Glutamatergic neuron (in vitro differentiated cells): ENCODE measurements at regions not wholly inside any gene's neighbourhood (a gene's known extent, or its start where the extent isn't known, plus 50 kb on each side); places are given as distances from the start of the nearest gene placed in this dataset.

Experiments used
- DNase-seq: peaks from one replicate; pipeline ENCODE4 v3.0.0; 2022
- H3K27ac Mint-ChIP-seq: one replicate; pipeline ENCODE4 v1.8.0; 2020; ENCODE audit warnings: mild to moderate bottlenecking, mixed read lengths, inconsistent platforms; ENCODE audit not compliant: unreplicated experiment
- H3K27me3 Mint-ChIP-seq: one replicate; pipeline ENCODE4 v1.8.0; 2020; ENCODE audit warnings: mild to moderate bottlenecking, moderate library complexity, mixed read lengths, inconsistent platforms; ENCODE audit not compliant: unreplicated experiment
- H3K36me3 Mint-ChIP-seq: one replicate; pipeline ENCODE4 v1.8.0; 2020; ENCODE audit warnings: mild to moderate bottlenecking, mixed read lengths, inconsistent platforms; ENCODE audit not compliant: unreplicated experiment
- H3K4me1 Mint-ChIP-seq: one replicate; pipeline ENCODE4 v1.8.0; 2020; ENCODE audit warnings: mild to moderate bottlenecking, low read depth, mixed read lengths, inconsistent platforms; ENCODE audit not compliant: unreplicated experiment
- H3K4me3 Mint-ChIP-seq: one replicate; pipeline ENCODE4 v1.8.0; 2020; ENCODE audit warnings: mild to moderate bottlenecking, mixed read lengths, inconsistent platforms; ENCODE audit not compliant: unreplicated experiment
- H3K9me3 Mint-ChIP-seq: one replicate; pipeline ENCODE4 v1.8.0; 2020; ENCODE audit warnings: mild to moderate bottlenecking, moderate library complexity, mixed read lengths, inconsistent platforms; ENCODE audit not compliant: unreplicated experiment
- CTCF ChIP-seq: fragments of 200-600 bp; sonication (generic); IDR thresholded peaks from one replicate; pipeline ENCODE4 v1.5.0; 2021; ENCODE audit not compliant: partially characterized antibody, unreplicated experiment

GRCh38 chr12:118655588-118655987, 279.2 kb downstream of the SUDS3 start:
- Mint-ChIP-seq H3K4me3 (no peak overlapping the region), H3K36me3 (no peaks in the 10 kb centered on the region), H3K4me1 (no peaks in the 10 kb centered on the region), H3K9me3 (peaks cover 1% of the 10 kb centered on the region), H3K27me3 (no peaks in the 10 kb centered on the region), H3K27ac (no peak overlapping the region)
- no peak for TF ChIP-seq CTCF
- DNase-seq = no peak

- Mint-ChIP-seq H3K4me1 (no peaks in the 10 kb centered on the region), H3K4me3 (no peak overlapping the region), H3K27ac (peak overlapping the region; percentile 4), H3K9me3 (peaks cover 6% of the 10 kb centered on the region), H3K27me3 (peaks cover 3% of the 10 kb centered on the region), H3K36me3 (peaks cover 8% of the 10 kb centered on the region)
- peak; percentile 46 for DNase-seq
- TF ChIP-seq CTCF = no peak
These were observed 300.9 kb upstream of the SRRM4 start for GRCh38 chr12:118680356-118680963.

GRCh38 chr12:118682656-118683055, 298.7 kb upstream of the SRRM4 start:
- no peak for DNase-seq
- H3K27me3 Mint-ChIP-seq = peaks cover 3% of the 10 kb centered on the region
- TF ChIP-seq CTCF = no peak
- no peak overlapping the region for H3K4me3 Mint-ChIP-seq
- peaks cover 6% of the 10 kb centered on the region for H3K9me3 Mint-ChIP-seq
- H3K36me3 Mint-ChIP-seq = peaks cover 8% of the 10 kb centered on the region
- H3K27ac Mint-ChIP-seq = no peak overlapping the region
- H3K4me1 Mint-ChIP-seq = no peaks in the 10 kb centered on the region

GRCh38 chr12:118685983-118686607, 295.2 kb upstream of the SRRM4 start:
- no peak overlapping the region for H3K27ac Mint-ChIP-seq
- peaks cover 7% of the 10 kb centered on the region for H3K9me3 Mint-ChIP-seq
- H3K36me3 Mint-ChIP-seq = peaks cover 8% of the 10 kb centered on the region
- peaks cover 15% of the 10 kb centered on the region for H3K4me1 Mint-ChIP-seq
- peaks cover 8% of the 10 kb centered on the region for H3K27me3 Mint-ChIP-seq
- H3K4me3 Mint-ChIP-seq = no peak overlapping the region
- TF ChIP-seq CTCF = no peak
- no peak for DNase-seq

- peaks cover 7% of the 10 kb centered on the region for H3K9me3 Mint-ChIP-seq
- H3K36me3 Mint-ChIP-seq = peaks cover 3% of the 10 kb centered on the region
- H3K27ac Mint-ChIP-seq = peak overlapping the region; percentile 89
- peaks cover 8% of the 10 kb centered on the region for H3K27me3 Mint-ChIP-seq
- peak overlapping the region; percentile 43 for H3K4me3 Mint-ChIP-seq
- DNase-seq = peak; percentile 61
- H3K4me1 Mint-ChIP-seq = peaks cover 17% of the 10 kb centered on the region
- TF ChIP-seq CTCF = no peak
These were observed 291.5 kb upstream of the SRRM4 start for GRCh38 chr12:118689793-118690192.
